ENCODE measurements at regions not wholly inside any gene's neighbourhood (a gene's known extent, or its start where the extent isn't known, plus 50 kb on each side); places are given as distances from the start of the nearest gene placed in this dataset.

DNA sequence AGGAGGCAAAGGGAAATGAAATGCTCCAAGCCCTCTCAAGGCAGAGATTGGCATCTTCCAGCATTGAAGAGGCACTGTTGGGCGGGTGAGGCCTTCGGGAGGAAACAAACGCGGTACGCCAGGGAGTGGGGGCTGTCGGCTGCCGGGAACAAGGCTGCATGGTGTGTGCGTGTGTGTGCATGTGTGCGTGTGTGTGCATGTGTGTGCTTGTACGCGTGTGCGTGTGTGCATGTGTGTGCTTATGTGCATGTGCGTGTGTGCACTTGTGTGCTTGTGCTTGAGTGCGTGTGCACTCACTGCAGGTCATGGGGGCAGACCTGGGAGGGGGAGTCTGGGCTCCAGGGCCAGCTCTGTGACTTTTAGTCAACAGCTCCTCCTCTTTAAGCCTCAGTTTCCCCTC lies 113.6 kb upstream of the ADRA2C start:
- H3K4me3 ChIP-seq (ENCODE audit: insufficient read depth, low read length, poor library complexity, severe bottlenecking), result no peak overlapping the region
- H3K27me3 ChIP-seq (ENCODE audit: low read length), result no peaks in the 10 kb centered on the region
- H3K4me2 ChIP-seq (ENCODE audit: low read depth, low read length, poor library complexity, severe bottlenecking), result no peak overlapping the region

DNA sequence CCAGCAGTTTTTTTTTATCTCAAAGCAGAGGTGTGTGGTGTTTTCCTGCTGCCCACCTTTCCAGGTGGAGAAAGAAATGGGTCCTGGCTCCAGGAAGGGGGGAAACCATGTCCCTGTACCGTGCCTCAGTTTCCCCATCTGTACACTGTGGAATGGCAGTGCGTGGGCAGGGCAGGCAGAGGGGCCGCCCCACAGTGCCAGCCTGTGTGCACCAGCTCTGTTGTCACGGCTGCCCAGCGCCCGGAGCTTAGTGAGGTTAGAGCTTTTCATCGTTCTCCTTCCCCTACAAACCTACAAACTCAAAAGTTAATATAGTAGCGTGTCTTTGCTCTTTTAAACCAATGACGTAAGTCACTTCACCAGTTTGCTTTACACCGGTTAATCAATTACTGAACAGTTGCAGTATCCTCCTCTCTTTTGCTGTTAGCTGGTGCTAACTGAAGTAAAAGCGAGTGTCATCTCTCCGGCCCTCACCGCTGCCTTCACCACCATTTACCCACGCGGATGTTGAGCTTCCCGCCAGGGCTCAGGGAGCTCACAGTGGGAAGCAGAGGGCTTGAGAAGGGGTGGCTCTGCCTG lies 114.8 kb upstream of the ADRA2C start:
- no peaks in the 10 kb centered on the region for H3K9me2 ChIP-seq (replicated peaks; ENCODE audit: insufficient read depth, low read length)
- no peaks in the 10 kb centered on the region for H4K20me1 ChIP-seq (ENCODE audit: low read depth, low read length)
- H3K4me2 ChIP-seq (ENCODE audit: low read depth, low read length, poor library complexity, severe bottlenecking), result no peak overlapping the region
- no peaks in the 10 kb centered on the region for H3K79me2 ChIP-seq (ENCODE audit: insufficient read depth, low read length)
- H3K36me3 ChIP-seq (ENCODE audit: low read length), result no peaks in the 10 kb centered on the region
- no peaks in the 10 kb centered on the region for H3K9me3 ChIP-seq (ENCODE audit: insufficient read depth, low read length)
- no peak overlapping the region for H3K9ac ChIP-seq (ENCODE audit: low read length)
- no peak overlapping the region for H3K27ac ChIP-seq (ENCODE audit: low read depth, low read length)
- no peaks in the 10 kb centered on the region for H3K27me3 ChIP-seq (ENCODE audit: low read length)
- no peak overlapping the region for H2AFZ ChIP-seq (ENCODE audit: low read depth, low read length, severe bottlenecking)
- H3F3A ChIP-seq (ENCODE audit: insufficient read depth), result no peaks in the 10 kb centered on the region
- no peak for TF ChIP-seq EZH2phosphoT487 (conservative IDR thresholded peaks at IDR 0.05; ENCODE audit: low read length)
- TF ChIP-seq CTCF (IDR thresholded peaks at IDR 0.05; ENCODE audit: insufficient read depth, low read length, poor library complexity, severe bottlenecking), result no peak
- H3K4me3 ChIP-seq (ENCODE audit: insufficient read depth, low read length, poor library complexity, severe bottlenecking), result no peak overlapping the region

More for the DNA sequence above, 113.6 kb upstream of the ADRA2C start:
- no peak overlapping the region for H2AFZ ChIP-seq (ENCODE audit: low read depth, low read length, severe bottlenecking)
- no peaks in the 10 kb centered on the region for H3F3A ChIP-seq (ENCODE audit: insufficient read depth)
- H3K9me3 ChIP-seq (ENCODE audit: insufficient read depth, low read length), result no peaks in the 10 kb centered on the region
- no peak overlapping the region for H3K27ac ChIP-seq (ENCODE audit: low read depth, low read length)
- TF ChIP-seq CTCF (IDR thresholded peaks at IDR 0.05; ENCODE audit: insufficient read depth, low read length, poor library complexity, severe bottlenecking), result no peak
- no peak for TF ChIP-seq EZH2phosphoT487 (conservative IDR thresholded peaks at IDR 0.05; ENCODE audit: low read length)
- H3K9ac ChIP-seq (ENCODE audit: low read length), result no peak overlapping the region
- no peaks in the 10 kb centered on the region for H3K9me2 ChIP-seq (replicated peaks; ENCODE audit: insufficient read depth, low read length)
- H3K79me2 ChIP-seq (ENCODE audit: insufficient read depth, low read length), result no peaks in the 10 kb centered on the region
- no peaks in the 10 kb centered on the region for H4K20me1 ChIP-seq (ENCODE audit: low read depth, low read length)
- no peaks in the 10 kb centered on the region for H3K36me3 ChIP-seq (ENCODE audit: low read length)

GRCh38 chr4:3649491-3649890 lies 116.7 kb upstream of the ADRA2C start:
- peak overlapping the region; percentile 19 for H3K4me2 ChIP-seq (ENCODE audit: low read depth, low read length, poor library complexity, severe bottlenecking)
- H3K27me3 ChIP-seq (ENCODE audit: low read length), result no peaks in the 10 kb centered on the region
- H3K9me3 ChIP-seq (ENCODE audit: insufficient read depth, low read length), result no peaks in the 10 kb centered on the region
- no peak overlapping the region for H3K4me3 ChIP-seq (ENCODE audit: insufficient read depth, low read length, poor library complexity, severe bottlenecking)
- TF ChIP-seq CTCF (IDR thresholded peaks at IDR 0.05; ENCODE audit: insufficient read depth, low read length, poor library complexity, severe bottlenecking) (no peak), EZH2phosphoT487 (conservative IDR thresholded peaks at IDR 0.05; ENCODE audit: low read length) (no peak)
- H2AFZ ChIP-seq (ENCODE audit: low read depth, low read length, severe bottlenecking), result peak overlapping the region; percentile 40
- H4K20me1 ChIP-seq (ENCODE audit: low read depth, low read length), result no peaks in the 10 kb centered on the region
- H3F3A ChIP-seq (ENCODE audit: insufficient read depth), result no peaks in the 10 kb centered on the region
- H3K9me2 ChIP-seq (replicated peaks; ENCODE audit: insufficient read depth, low read length), result no peaks in the 10 kb centered on the region
- H3K27ac ChIP-seq (ENCODE audit: low read depth, low read length), result no peak overlapping the region
- no peak overlapping the region; the same call in 1 of the 2 replicates for H3K9ac ChIP-seq (ENCODE audit: low read length)
- no peaks in the 10 kb centered on the region for H3K79me2 ChIP-seq (ENCODE audit: insufficient read depth, low read length)
- H3K36me3 ChIP-seq (ENCODE audit: low read length), result no peaks in the 10 kb centered on the region

Measured in SU-DHL-6 (cell line).